Jurkat, Clone E6-1 (cell line): ENCODE measurements at regions not wholly inside any gene's neighbourhood (a gene's known extent, or its start where the extent isn't known, plus 50 kb on each side); places are given as distances from the start of the nearest gene placed in this dataset.
"Not testable (repeated sequence)": the region's sequence is repeated elsewhere in the genome, so short reads cannot be mapped to it uniquely, and the experiment has no call there.

Experiments
- DNase-seq: peaks from one replicate; pipeline ENCODE4 v3.0.0-alpha.2; 2011; ENCODE audit warnings: low read depth, low spot score
- H3K4me3 ChIP-seq: 2 replicates; pipeline ENCODE4 v1.5.1; 2011; ENCODE audit warnings: mild to moderate bottlenecking, low read length, control low read depth, moderate library complexity

DNA sequence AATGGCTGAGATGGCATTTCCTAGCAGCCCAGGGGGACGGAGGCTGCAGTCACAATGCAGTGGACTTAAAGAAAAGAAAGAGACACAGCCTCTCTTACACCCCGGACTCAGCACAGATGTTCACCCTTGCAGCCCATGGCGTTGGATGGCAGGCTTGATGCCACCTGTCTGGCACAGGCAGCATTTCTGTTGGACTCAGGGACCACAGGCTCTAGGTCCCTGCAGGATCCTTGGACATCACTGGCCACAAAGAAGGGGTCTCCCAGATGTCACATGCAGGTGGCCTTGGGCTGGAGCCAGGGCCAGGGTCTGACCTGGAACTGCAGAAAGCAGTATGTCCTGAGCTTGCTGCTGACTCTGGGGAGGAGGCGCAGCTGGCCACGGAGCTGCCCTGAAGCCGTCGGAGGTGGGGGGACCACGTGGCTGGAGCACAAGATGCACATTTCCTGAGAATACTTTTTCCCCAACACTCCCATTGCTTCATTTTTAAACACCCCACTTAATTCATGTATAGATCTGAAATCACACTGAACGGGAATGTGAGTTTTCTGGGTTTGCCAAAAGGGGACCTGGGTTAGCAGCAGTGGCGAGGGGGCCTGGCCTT, 102.3 kb upstream of the SULF2 start:
- DNase-seq, result no peak
- H3K4me3 ChIP-seq, result no peak overlapping the region

DNA sequence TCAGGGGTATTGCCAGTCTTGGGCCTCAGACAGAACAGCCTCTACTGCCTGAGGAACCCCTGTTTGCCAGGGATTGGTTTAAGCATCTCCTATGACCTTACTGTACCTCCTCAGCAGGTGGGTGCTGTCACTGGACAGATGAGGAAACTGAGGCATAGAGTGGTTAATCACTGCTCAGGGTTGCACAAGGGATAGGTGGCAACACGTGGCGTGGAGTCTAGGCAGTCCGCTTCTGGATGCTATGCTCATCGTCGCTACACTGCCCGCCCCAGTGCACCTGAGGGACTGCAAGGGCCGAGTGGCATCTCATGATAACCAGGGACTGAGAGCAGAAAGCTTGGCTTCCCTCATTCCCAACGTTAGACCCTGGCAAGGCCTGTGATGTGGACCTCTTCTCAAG, 101.8 kb upstream of the SULF2 start:
- DNase-seq, result no peak
- H3K4me3 ChIP-seq, result no peak overlapping the region

DNA sequence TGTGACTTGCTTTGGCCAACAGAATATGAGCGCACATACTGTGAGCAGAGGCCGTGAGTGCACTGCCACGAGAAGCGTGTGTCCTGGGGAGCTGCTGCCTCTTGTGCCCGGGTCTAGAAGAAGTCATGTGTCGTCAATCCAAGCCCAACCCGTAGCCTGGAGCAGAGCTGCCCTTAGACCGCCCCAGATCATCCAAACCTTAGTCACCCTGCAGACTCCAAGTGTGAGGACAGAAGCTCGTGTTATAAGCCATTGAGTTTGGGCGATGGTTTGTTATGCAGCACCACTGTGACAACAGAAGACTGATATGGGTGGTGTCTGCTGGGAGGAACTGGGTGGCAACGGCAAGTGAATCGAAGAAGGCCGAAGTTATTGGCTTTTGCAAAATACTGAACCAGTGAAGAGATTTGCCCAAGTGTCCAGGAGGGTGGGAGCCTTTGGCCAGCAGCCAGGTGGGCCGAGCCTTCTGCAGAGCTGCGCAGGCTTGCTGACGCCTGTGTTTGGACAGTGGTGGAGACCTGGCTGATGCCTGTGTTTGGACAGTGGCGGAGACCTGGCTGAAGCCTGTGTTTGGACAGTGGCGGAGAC, 101.3 kb upstream of the SULF2 start:
- no peak overlapping the region for H3K4me3 ChIP-seq
- DNase-seq, result no peak

DNA sequence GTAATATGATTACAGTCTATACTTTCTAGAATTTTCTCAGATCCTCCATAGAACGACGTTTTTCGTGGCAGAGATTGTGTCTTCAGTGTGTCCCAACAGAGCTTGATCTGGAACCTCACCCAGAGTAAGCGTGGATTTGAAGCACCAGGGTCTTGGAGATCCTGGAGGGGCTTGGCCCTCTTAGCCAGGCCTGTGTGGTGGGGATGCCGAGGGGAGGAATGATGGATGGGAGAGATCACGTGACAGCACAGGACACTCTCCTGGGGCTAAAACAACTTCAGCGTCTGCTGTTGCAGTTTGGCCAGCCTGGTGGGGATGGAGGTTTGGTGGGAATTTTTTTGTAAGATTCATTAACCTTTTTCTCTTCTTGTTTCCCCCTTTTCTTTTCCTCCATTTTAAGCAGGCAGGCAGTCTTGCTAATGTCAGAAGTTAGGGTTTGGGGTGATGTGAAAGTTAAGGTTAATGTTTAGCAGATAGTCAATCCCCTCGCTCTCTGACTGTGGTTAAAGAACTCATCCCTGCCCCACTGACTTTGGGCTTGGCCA, 100.7 kb upstream of the SULF2 start:
- no peak overlapping the region for H3K4me3 ChIP-seq
- DNase-seq, result no peak

DNA sequence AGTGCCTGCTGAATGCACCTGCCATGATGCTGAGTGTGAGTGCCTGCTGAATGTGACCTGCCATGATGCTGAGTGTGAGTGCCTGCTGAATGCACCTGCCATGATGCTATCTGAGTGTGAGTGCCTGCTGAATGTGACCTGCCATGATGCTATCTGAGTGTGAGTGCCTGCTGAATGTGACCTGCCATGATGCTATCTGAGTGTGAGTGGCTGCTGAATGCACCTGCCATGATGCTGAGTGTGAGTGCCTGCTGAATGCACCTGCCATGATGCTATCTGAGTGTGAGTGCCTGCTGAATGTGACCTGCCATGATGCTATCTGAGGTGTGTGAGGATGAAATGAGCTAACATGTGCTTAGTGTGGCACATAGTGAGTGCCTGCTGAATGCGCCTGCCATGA, 98.7 kb upstream of the SULF2 start:
- DNase-seq, H3K4me3 ChIP-seq: not testable (repeated sequence)

DNA sequence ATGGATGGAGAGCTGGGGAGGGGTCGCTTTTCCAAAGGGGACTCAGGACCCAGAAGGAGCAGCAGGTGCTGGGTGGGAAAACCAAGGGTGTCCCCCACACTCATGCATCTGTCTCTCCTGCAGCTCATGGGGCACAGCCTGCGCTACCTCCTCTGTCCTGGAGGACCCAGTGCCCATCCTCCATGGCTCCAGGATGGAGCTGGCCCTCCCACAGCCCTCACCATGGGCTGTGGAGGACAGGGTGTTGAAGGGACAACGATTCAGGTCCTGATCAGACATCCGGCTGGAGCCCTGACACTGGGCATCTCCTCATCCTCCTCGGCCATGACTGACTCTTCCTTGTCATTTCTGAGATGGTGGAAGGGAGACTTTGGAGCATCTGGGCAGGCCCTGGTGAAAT, 97.9 kb upstream of the SULF2 start:
- DNase-seq, result no peak
- no peak overlapping the region for H3K4me3 ChIP-seq

DNA sequence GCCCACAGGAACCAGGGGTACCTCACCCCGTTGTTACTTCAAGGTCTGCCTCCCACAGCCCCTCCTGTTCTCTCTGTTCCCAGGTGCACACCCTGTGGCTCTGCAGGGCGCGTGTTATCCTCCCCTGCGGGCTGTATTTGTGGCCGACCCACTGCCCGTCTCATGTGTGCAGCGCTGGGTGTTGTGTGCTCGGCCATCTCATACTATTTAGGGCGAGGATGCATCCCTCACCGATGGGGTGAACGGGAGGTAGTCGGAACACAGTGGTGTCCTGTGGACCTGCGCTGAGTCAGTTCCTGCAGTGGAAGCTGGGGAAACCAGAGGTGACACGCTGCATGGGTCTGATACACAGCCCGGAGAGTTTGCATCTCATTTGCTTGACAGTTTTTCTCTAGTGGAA, 94.5 kb upstream of the SULF2 start:
- DNase-seq, result no peak

DNA sequence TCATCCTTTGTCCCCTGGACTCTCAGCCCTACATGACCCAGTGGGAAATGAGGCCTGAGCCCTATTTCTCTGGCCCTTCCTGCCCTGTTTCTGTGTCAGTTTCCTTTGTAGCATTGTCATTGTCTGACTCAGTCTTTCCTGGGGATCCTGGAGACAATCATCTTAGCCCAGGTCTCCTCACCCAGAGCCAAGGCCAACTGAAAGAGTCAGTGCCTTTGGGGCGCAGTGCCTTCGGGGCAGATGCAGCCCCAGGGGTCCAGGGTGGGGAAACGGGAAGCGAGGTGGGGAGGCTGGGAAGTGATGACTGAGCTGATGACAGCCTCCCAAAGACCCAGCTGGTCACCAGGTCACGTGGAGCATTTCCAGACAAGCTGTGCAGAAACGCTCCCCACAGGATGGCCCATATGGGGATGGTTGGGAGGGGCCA, 93.3 kb upstream of the SULF2 start:
- no peak for DNase-seq
- H3K4me3 ChIP-seq, result no peak overlapping the region

More for the DNA sequence above, 94.5 kb upstream of the SULF2 start:
- no peak overlapping the region for H3K4me3 ChIP-seq

DNA sequence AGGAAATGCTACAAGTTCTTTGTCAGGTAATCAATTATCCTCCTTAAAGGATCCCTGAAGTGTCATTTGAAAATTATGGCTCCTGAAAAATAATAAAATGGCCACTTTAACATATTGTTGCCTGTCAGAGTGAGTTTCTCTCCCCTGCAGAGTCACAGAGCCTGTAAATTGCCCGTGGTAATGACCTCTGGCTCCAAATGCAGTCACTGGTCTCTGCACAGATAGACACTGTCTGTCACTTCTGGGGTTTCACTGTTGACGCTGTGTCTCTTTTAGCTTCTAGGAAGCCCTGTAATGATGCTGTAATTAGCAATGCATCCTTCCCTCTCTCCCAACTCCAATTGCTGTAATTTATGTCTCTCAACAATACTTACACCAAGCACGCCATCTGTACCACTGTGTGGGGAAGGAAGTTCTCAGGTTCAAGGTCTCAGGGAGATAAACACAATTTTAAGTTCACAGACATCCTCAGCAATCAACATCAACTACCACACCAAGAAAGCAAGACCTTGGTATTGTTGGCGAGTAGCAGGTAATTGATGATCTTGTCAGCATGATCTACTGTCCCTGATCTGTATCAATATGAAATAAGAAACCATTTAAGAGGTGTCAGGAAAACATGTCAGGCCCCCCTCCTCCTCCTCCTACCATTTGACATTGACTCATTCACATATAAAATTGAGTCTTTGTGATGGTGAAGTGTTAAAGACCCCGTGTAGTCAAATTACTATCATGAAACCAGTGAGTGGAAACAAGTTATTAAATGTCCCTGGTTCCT, 91.2 kb upstream of the SULF2 start:
- no peak for DNase-seq
- no peak overlapping the region for H3K4me3 ChIP-seq

DNA sequence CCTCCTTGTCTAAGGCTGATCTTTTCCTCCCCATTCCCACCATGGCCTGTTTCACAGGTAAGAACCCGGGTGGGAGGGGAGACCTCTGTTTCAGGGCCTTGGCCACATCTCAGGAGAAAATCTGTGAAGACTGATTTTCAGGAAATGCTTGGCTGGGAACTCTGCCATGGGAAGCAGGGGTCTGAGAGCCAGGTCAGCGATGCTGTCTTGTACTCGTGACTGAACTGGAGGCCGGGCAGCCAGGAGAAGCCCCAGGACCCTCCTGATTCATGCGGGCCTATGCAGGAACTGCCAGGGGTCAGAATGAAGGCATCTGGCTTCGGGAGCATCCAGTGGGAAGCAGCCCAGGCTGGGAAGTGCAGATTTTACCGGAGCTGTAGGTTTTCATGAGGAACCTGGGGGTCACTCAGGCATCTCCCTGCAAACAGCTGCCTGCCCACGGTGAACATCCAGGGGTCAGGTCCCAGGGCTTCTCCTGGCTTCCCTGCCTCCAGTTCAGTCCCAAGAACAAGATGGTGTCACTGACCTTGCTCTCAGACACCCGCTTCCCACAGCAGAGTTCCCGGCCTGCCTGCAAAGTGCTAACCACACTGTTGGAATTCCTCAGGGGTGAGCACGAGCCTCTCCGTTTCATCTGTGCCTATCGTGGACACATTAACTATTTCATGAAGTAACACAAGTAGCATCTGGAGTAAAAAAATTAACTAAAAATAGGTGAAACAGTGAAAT, 90.2 kb upstream of the SULF2 start:
- DNase-seq, result no peak
- H3K4me3 ChIP-seq, result no peak overlapping the region

DNA sequence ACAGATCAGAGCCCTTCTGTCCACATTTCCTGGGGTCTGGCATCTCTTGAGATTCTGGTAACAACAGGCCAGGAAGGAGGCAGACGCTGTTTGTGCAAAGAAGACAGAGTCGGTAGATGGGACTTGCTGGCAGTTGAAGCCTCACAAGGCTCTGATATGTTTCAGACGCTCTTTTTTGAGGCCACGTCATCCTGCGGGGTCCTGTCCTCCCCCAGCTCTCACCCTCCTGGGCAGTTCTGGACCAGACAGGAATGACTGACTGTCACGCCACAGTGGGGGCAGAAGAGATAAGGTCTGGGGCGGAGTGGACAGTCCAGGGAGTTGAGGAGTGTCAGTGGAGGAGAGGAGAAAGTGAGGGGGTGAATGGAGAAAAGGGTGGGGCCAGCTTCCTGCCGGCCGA, 87.1 kb upstream of the SULF2 start:
- DNase-seq, result no peak
- no peak overlapping the region for H3K4me3 ChIP-seq

DNA sequence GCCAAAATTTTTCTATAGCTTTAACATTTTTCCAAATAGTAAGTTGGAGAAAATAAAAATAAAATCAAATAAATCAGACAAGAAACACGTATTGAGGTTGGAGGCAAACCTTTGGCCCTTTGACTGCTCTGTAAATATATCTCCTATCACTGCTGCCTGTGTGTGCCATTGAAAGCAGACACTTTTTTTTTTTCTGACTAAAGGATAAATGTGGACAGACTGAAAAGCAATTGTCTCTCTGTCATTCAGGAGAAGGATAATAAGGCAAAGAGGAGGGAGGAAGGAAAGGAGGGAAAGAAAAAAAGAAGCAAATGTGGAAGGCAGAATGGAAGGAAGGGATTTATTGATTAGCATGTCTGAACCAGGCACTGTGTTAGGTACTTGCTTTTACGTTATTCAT, 85.2 kb upstream of the SULF2 start:
- DNase-seq, result no peak
- H3K4me3 ChIP-seq, result no peak overlapping the region

DNA sequence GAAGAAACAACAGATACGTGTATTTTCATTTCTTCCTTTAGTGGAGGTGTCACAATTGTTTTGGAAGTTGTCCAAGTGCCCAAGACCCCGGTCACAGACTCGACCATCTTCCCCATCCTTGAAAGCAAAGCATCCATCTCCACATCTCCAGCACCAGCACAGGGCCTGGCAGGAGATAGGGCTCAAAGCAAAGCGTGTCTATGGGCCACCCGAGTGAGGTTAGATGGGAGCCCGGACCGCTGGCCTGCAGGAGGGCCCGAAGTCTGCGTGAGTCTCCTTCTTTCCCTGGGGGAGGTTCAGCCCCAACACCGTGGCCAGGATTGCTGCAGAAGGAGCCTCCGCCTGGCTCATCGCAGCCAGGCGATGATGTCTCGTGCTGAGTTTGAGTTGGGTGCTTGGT, 83.5 kb upstream of the SULF2 start:
- H3K4me3 ChIP-seq, result no peak overlapping the region
- no peak for DNase-seq

DNA sequence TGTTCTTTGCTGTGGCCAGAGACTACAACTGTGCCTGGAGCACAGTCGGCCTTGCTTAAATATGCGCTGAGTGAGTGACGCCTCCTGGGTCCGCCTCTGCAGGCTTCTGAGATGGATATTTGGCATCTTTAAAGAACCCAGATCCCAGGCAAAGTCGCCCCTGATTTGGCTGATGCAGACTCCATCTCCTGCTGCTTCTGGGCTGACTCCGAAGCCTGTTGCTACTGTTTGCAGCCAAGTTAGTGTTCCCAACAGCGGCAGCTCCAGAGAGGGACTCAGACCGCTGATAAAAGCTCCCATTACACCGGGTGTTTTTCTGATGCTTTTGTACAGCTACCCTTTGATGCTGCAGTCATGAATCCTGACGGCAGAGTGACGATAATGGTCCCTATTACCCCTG, 83.0 kb upstream of the SULF2 start:
- DNase-seq, result no peak

DNA sequence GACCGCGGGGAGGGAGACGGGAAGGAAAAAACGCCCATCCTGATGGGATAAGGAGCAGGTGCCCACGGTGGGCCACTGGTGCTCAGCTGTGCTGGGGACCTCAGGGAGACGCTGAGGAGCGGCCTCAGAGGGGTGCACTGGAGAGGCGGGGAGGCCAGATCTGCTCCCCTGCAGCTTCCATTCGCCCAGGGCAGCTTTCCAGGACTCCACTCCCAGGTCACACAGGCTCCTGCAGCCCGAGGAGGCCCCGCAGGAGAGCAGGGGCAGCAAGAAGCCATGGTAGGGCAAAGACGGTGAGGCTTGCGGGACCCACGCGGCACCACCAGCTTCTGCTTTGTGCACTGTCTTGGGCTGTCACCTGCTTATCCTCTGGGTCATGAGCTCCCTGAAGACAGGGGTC, 82.5 kb upstream of the SULF2 start:
- DNase-seq, result no peak
- H3K4me3 ChIP-seq, result no peak overlapping the region

More for the DNA sequence above, 83.0 kb upstream of the SULF2 start:
- H3K4me3 ChIP-seq, result no peak overlapping the region

DNA sequence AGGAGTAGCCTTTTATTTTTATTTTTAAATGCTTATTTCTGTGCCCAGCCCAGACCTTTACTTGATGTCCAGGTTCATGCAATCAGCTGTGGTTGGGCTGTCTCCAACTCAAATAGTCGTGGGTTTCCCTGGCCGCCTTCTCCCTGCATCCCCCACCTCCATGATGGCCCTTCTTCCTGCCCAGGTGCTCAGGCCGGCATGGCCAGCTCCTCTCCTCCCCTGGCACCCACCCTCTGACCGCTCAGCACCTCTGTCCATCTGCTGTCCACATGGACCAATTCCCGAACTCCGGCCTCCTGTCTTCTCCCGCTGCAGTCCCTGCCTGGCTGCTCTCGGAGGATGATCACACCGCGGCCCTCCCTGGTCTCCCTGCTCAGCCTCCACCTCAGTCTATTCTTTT, 81.2 kb upstream of the SULF2 start:
- DNase-seq, result no peak
- no peak overlapping the region for H3K4me3 ChIP-seq

DNA sequence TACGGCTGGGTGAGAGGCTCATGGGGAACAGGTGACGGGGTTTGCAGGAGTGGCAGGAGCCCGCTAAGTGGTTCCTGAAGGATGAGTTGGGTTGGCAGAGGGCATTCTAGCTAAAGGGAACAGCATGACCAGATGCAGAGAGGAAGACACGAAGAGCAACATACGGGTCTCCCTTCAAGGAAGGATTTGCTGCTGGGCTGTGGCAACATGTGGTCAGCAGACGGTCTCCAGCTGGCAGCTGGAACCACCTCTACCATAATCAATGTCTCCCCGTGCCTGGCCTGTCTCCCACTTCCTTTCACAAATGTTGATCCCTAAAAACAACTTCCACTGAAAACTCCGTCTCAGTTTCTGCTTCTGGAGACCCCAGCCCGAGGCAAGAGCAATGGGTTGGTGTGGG, 80.6 kb upstream of the SULF2 start:
- DNase-seq, result no peak
- no peak overlapping the region for H3K4me3 ChIP-seq

DNA sequence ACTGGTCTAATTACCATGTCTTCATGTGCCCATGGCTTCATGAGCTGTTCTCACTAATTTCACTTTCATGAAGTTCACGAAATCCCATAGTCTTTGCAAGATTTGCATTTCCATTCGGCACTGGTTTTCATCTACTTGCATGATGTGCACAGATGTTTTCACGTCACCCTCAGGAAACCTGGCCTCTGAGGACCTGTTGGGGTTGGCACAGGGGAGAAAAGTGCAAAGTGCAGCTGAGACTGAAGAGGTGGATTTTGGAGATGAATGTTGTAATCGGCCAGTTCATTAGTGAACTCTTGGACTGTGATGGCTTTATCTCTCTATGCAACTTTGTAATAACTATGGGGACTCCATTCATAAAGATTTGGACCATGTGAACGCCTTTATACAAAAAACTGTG, 80.2 kb upstream of the SULF2 start:
- no peak overlapping the region for H3K4me3 ChIP-seq
- no peak for DNase-seq

DNA sequence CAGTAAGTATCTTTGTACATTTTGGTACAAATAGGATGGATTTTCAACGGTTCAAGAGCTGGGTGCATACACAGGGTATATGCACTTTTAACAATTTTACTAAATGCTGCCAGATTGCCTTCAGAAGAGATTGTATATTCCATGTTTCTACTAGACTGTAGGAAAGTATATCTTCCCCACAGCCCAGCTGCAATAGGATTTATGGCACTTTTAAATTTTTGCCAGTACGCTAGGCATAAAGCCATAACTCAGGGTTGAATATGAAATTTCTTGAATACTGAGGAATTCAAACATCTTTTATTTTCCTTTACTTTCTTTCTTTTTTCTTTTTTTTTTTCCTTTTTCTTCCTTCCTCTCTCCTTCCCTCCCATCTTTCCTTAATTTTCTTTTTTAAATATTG, 78.7 kb upstream of the SULF2 start:
- no peak for DNase-seq

More for the DNA sequence above, 78.7 kb upstream of the SULF2 start:
- H3K4me3 ChIP-seq, result no peak overlapping the region
